Neural cell (in vitro differentiated cells): ENCODE measurements at regions not wholly inside any gene's neighbourhood (a gene's known extent, or its start where the extent isn't known, plus 50 kb on each side); places are given as distances from the start of the nearest gene placed in this dataset.

ENCODE experiments used
- CTCF ChIP-seq: fragments of 450-650 bp; IDR thresholded peaks from 2 replicates; pipeline ENCODE4 v1.5.1; 2014; ENCODE audit warnings: antibody characterized with exemption, mild to moderate bottlenecking, moderate library complexity; ENCODE audit not compliant: poor library complexity, severe bottlenecking
- EP300 ChIP-seq: fragments of 450-650 bp; conservative IDR thresholded peaks from 2 replicates; pipeline ENCODE4 v1.6.1; 2014; ENCODE audit warnings: antibody characterized with exemption, mild to moderate bottlenecking, moderate library complexity; ENCODE audit not compliant: poor library complexity, severe bottlenecking
- EZH2 ChIP-seq: fragments of 200-600, 300-800 bp; shearing (Covaris generic), sonication (generic); IDR thresholded peaks from 2 replicates; pipeline ENCODE4 v1.6.1; 2014; ENCODE audit warnings: antibody characterized with exemption, low read length, borderline replicate concordance, mild to moderate bottlenecking; ENCODE audit not compliant: insufficient read depth, poor library complexity, severe bottlenecking
- MXI1 ChIP-seq: fragments of 450-650 bp; conservative IDR thresholded peaks from 2 replicates; pipeline ENCODE4 v1.6.1; 2014; ENCODE audit warnings: antibody characterized with exemption, mild to moderate bottlenecking; ENCODE audit not compliant: poor library complexity, severe bottlenecking
- POLR2AphosphoS5 ChIP-seq: IDR thresholded peaks from 2 replicates; pipeline ENCODE4 v1.6.1; 2012
- RAD21 ChIP-seq: fragments of 450-650 bp; conservative IDR thresholded peaks from 2 replicates; pipeline ENCODE4 v1.6.1; 2014; ENCODE audit warnings: antibody characterized with exemption, mild to moderate bottlenecking, moderate library complexity
- REST ChIP-seq: IDR thresholded peaks from 2 replicates; pipeline ENCODE4 v1.6.1; 2012; ENCODE audit warnings: borderline replicate concordance
- SMC3 ChIP-seq: fragments of 450-650 bp; conservative IDR thresholded peaks from 2 replicates; pipeline ENCODE4 v1.6.1; 2014; ENCODE audit warnings: antibody characterized with exemption, mild to moderate bottlenecking, moderate library complexity; ENCODE audit not compliant: poor library complexity
- TAF1 ChIP-seq: IDR thresholded peaks from 2 replicates; pipeline ENCODE4 v1.6.1; 2012; ENCODE audit warnings: low read depth

GRCh38 chr4:59553063-59553720 is 1646.9 kb upstream of the ADGRL3 start:
- TF ChIP-seq TAF1 (no peak), POLR2AphosphoS5 (no peak), CTCF (no peak), REST (no peak), RAD21 (no peak), SMC3 (no peak), EZH2 (no peak), EP300 (no peak), MXI1 (no peak)
